H1 (cell line): ENCODE measurements at regions not wholly inside any gene's neighbourhood (a gene's known extent, or its start where the extent isn't known, plus 50 kb on each side); places are given as distances from the start of the nearest gene placed in this dataset.

Experiments used
- BCL11A ChIP-seq, 2 experiments: IDR thresholded peaks; one replicate each; pipeline ENCODE4 v1.6.1; 2011; ENCODE audit warnings: low read depth in 2 of 2, low read length in 2 of 2, mild to moderate bottlenecking in 2 of 2
- CHD1 ChIP-seq: IDR thresholded peaks from 2 replicates; pipeline ENCODE4 v1.6.1; 2012; ENCODE audit warnings: low read depth, low read length, improper control_type of control experiment
- CREB1 ChIP-seq: IDR thresholded peaks from 2 replicates; pipeline ENCODE4 v1.6.1; 2012; ENCODE audit warnings: inconsistent platforms
- CTBP2 ChIP-seq: IDR thresholded peaks from 2 replicates; pipeline ENCODE4 v1.7.0; 2011; ENCODE audit warnings: borderline replicate concordance, mild to moderate bottlenecking, moderate library complexity, mixed read lengths, low read length; ENCODE audit not compliant: insufficient read depth, insufficient read length
- EP300 ChIP-seq, 2 experiments: IDR thresholded peaks; 1 replicate in 1 of 2; 2 replicates in 1 of 2; pipeline ENCODE4 v1.6.1; 2011 to 2012; ENCODE audit warnings: low read depth in 2 of 2, low read length in 2 of 2, mild to moderate bottlenecking in 2 of 2, borderline replicate concordance in 1 of 2, inconsistent platforms in 1 of 2, moderate library complexity in 1 of 2
- JUN ChIP-seq: IDR thresholded peaks from 2 replicates; pipeline ENCODE4 v1.6.1; 2011; ENCODE audit warnings: low read depth, mild to moderate bottlenecking, improper control_type of control experiment, low read length
- RXRA ChIP-seq: IDR thresholded peaks from 2 replicates; pipeline ENCODE4 v1.6.1; 2011; ENCODE audit warnings: low read depth, mild to moderate bottlenecking, low read length, moderate library complexity; ENCODE audit not compliant: insufficient read depth
- SIN3A ChIP-seq, 2 experiments: IDR thresholded peaks in 1 of 2; conservative IDR thresholded peaks in 1 of 2; 2 replicates each; pipeline ENCODE4 v1.6.1; 2011 to 2012; ENCODE audit warnings: low read length in 2 of 2, improper control_type of control experiment in 1 of 2, low read depth in 1 of 2, mild to moderate bottlenecking in 1 of 2
- TAF7 ChIP-seq: optimal IDR thresholded peaks from 2 replicates; pipeline ENCODE3; 2011; ENCODE audit warnings: low read depth, mild to moderate bottlenecking, inconsistent platforms, low read length, moderate library complexity, borderline replicate concordance

DNA sequence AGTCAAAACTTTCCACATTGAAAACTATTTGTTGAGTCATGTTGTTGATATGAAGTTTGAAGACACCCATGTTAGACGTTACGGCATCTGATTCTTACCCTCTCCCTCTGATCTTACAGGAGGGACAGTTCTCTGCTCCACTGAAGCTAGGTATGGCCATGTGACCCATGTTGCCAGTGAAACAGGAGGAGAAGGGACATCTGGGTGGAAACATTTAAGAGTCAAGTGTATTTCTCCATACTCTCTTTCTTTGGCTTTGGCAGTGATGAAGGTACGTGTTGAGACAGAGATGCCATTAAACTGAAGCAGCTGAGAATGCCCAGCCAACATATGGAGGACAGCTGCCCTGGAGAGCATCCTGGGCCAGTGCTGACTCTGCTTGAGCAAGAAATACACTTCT is 198.4 kb upstream of the PTGFR start (continued):
- TF ChIP-seq CHD1 (no peak), JUN (no peak), RXRA (no peak), SIN3A (conservative IDR thresholded peaks at IDR 0.05 in 1 of 2, IDR thresholded peaks at IDR 0.05 in 1 of 2; ENCODE audit: low read depth in 1 of 2, low read length in 2 of 2) (no peak), CTBP2 (no peak), BCL11A (IDR thresholded peaks at IDR 0.05; ENCODE audit: low read depth in 2 of 2, low read length in 2 of 2) (no peak), CREB1 (no peak), EP300 (IDR thresholded peaks at IDR 0.05; ENCODE audit: borderline replicate concordance in 1 of 2, low read depth in 2 of 2, low read length in 2 of 2) (no peak), TAF7 (no peak)
